ENCODE measurements at regions not wholly inside any gene's neighbourhood (a gene's known extent, or its start where the extent isn't known, plus 50 kb on each side); places are given as distances from the start of the nearest gene placed in this dataset.

GRCh38 chr14:104440297-104440956 lies 139.1 kb upstream of the C14orf180 start:
- DNase-seq (ENCODE audit: low read depth), result no peak
- no peak for TF ChIP-seq CTCF (IDR thresholded peaks at IDR 0.05; ENCODE audit: insufficient read depth, low read depth, low read length, missing control alignments)
- no peak overlapping the region for H3K4me3 ChIP-seq (ENCODE audit: low read length)

- H3K4me3 ChIP-seq (ENCODE audit: low read length), result no peak overlapping the region
- no peak for TF ChIP-seq CTCF (IDR thresholded peaks at IDR 0.05; ENCODE audit: insufficient read depth, low read depth, low read length, missing control alignments)
- DNase-seq (ENCODE audit: low read depth), result no peak
These were observed 138.1 kb upstream of the C14orf180 start for GRCh38 chr14:104441275-104442106.

- DNase-seq (ENCODE audit: low read depth), result no peak
- TF ChIP-seq CTCF (IDR thresholded peaks at IDR 0.05; ENCODE audit: insufficient read depth, low read depth, low read length, missing control alignments), result no peak
- H3K4me3 ChIP-seq (ENCODE audit: low read length), result no peak overlapping the region
These were observed 137.4 kb upstream of the C14orf180 start for GRCh38 chr14:104442107-104442551.

- no peak overlapping the region for H3K4me3 ChIP-seq (ENCODE audit: low read length)
- no peak for TF ChIP-seq CTCF (IDR thresholded peaks at IDR 0.05; ENCODE audit: insufficient read depth, low read depth, low read length, missing control alignments)
- DNase-seq (ENCODE audit: low read depth), result no peak
These were observed 136.8 kb upstream of the C14orf180 start for GRCh38 chr14:104442631-104443390.

- H3K4me3 ChIP-seq (ENCODE audit: low read length), result no peak overlapping the region
- no peak for TF ChIP-seq CTCF (IDR thresholded peaks at IDR 0.05; ENCODE audit: insufficient read depth, low read depth, low read length, missing control alignments)
- DNase-seq (ENCODE audit: low read depth), result no peak
These were observed 136.0 kb upstream of the C14orf180 start for GRCh38 chr14:104443391-104444158.
